K562 (cell line): ENCODE measurements at regions not wholly inside any gene's neighbourhood (a gene's known extent, or its start where the extent isn't known, plus 50 kb on each side); places are given as distances from the start of the nearest gene placed in this dataset.

Experiments
- ATAC-seq: fragments of 200-7000 bp; cut with Tn5 transposase; 3 replicates; pipeline ENCODE4 v1.9.1; 2020; ENCODE audit warnings: moderate library complexity
- BruUV-seq: library from RNA; stranded (reverse); fragments of 400-500 nt; replicated peaks from 2 replicates; lab custom pipeline; 2021; lab: Mats Ljungman, UMichigan
- CTCF ChIA-PET: fragments of 300-600 bp; formaldehyde crosslinking; extraction: SDS; loops from one replicate; lab custom pipeline; 2021; ENCODE audit warnings: low intra/inter-chr PET ratio; lab: Yijun Ruan, JAX
- POLR2A ChIA-PET: fragments of 300-600, 350-650 bp; sonication (Branson Sonifier 250); formaldehyde crosslinking; extraction: SDS; loops from one replicate; lab custom pipeline; 2021; ENCODE audit warnings: antibody characterized with exemption, inconsistent platforms; lab: Yijun Ruan, JAX
- DNase-seq, 4 experiments: peaks; one replicate each; pipeline versions ENCODE4 v3.0.0 to v3.0.0-alpha.2; 2011 to 2018; ENCODE audit warnings: low spot score in 3 of 4, mixed read lengths in 3 of 4; ENCODE audit errors: extremely low read depth in 1 of 4
- FAIRE-seq: peaks from 2 replicates; lab custom pipeline; 2011; peaks lifted over from hg19 to GRCh38; lab: Jason Lieb, UNC
- H2AFZ ChIP-seq: 2 replicates; pipeline ENCODE4 v1.6.0; 2011; ENCODE audit warnings: low read depth, low read length, control low read depth, inconsistent platforms
- H3K27ac ChIP-seq: fragments of 200-600 bp; 3 replicates; pipeline ENCODE4 v1.8.0; 2011; ENCODE audit warnings: low read depth, mild to moderate bottlenecking, control low read depth, inconsistent platforms, low read length, moderate library complexity, mixed read lengths; ENCODE audit errors: extremely low read depth
- H3K27me3 ChIP-seq, 2 experiments: fragments of 300-600 bp in 1 of 2; 2 replicates in 1 of 2; 3 replicates in 1 of 2; pipeline versions ENCODE4 v1.6.0 to v1.8.0; 2011; ENCODE audit warnings: inconsistent platforms in 2 of 2, low read length in 2 of 2, mild to moderate bottlenecking in 1 of 2, mixed read lengths in 1 of 2, moderate library complexity in 1 of 2; ENCODE audit not compliant: control insufficient read depth in 2 of 2, insufficient read depth in 2 of 2
- H3K36me3 ChIP-seq: fragments of 300-600 bp; 3 replicates; pipeline ENCODE4 v1.8.0; 2011; ENCODE audit warnings: mild to moderate bottlenecking, low read length, inconsistent platforms; ENCODE audit not compliant: control insufficient read depth, insufficient read depth
- H3K4me1 ChIP-seq, 2 experiments: fragments of 200-600 bp in 1 of 2; replicated peaks in 1 of 2; 2 replicates in 1 of 2; 3 replicates in 1 of 2; pipeline versions ENCODE4 v1.5.1 to v1.8.0; 2011; ENCODE audit warnings: inconsistent platforms in 2 of 2, low read length in 2 of 2, mild to moderate bottlenecking in 1 of 2, mixed read lengths in 1 of 2, moderate library complexity in 1 of 2; ENCODE audit not compliant: control insufficient read depth in 2 of 2, insufficient read depth in 2 of 2
- H3K4me2 ChIP-seq: 2 replicates; pipeline ENCODE4 v1.6.1; 2011; ENCODE audit warnings: low read length, control low read depth, inconsistent platforms, mixed read lengths; ENCODE audit not compliant: insufficient read depth
- H3K4me3 ChIP-seq: fragments of 200-600 bp; sonication (generic), shearing (Covaris generic); 2 replicates; pipeline ENCODE4 v1.5.1; 2016; ENCODE audit warnings: control low read depth, inconsistent platforms
- H3K79me2 ChIP-seq: fragments of 200-600 bp; 3 replicates; pipeline ENCODE4 v1.8.0; 2011; ENCODE audit warnings: low read length, inconsistent platforms; ENCODE audit not compliant: control insufficient read depth, insufficient read depth
- H3K9ac ChIP-seq, 2 experiments: 2 replicates each; pipeline versions ENCODE4 v1.6.0 to v1.6.1; 2011; ENCODE audit warnings: low read depth in 2 of 2, low read length in 2 of 2, control low read depth in 1 of 2, inconsistent platforms in 1 of 2, mild to moderate bottlenecking in 1 of 2, mixed read lengths in 1 of 2; ENCODE audit not compliant: insufficient read depth in 1 of 2
- H3K9me1 ChIP-seq: one replicate; pipeline ENCODE4 v1.6.0; 2011; ENCODE audit warnings: inconsistent platforms, mild to moderate bottlenecking, low read length, moderate library complexity; ENCODE audit not compliant: control insufficient read depth, insufficient read depth
- H3K9me3 ChIP-seq: replicated peaks from 2 replicates; pipeline ENCODE4 v1.5.1; 2011; ENCODE audit warnings: low read depth, low read length, inconsistent platforms; ENCODE audit not compliant: control insufficient read depth, insufficient read depth
- H4K20me1 ChIP-seq: replicated peaks from 2 replicates; pipeline ENCODE4 v1.6.1; 2011; ENCODE audit warnings: low read length, inconsistent platforms, mixed read lengths; ENCODE audit not compliant: control insufficient read depth, insufficient read depth
- ERF ChIP-seq: fragments of 450-650 bp; formaldehyde crosslinking; IDR thresholded peaks from 2 replicates; pipeline ENCODE4 v1.4.0; 2020; ENCODE audit warnings: mild to moderate bottlenecking, mixed read lengths
- HES1 ChIP-seq: fragments of 450-650 bp; IDR thresholded peaks from 2 replicates; pipeline ENCODE4 v1.6.1; 2016; ENCODE audit warnings: low read depth, mild to moderate bottlenecking, moderate library complexity
- WGBS: fragments of 100-300 bp; shearing (Covaris generic); methylation state at CpG from one replicate; pipeline ENCODE4 v1.1.6; 2016; ENCODE audit warnings: low coverage, mixed read lengths; ENCODE audit not compliant: insufficient coverage; ENCODE audit errors: missing lambda C conversion rate; 5-methylcytosine and 5-hydroxymethylcytosine counted together
- in situ Hi-C: fragments of 300-500 bp; cut with MboI; formaldehyde crosslinking; loops from 4 replicates; pipeline ENCODE4 v1.15.0; 2018; ENCODE audit warnings: inconsistent platforms, mixed read lengths
- intact Hi-C: fragments of 100-400 bp; cut with micrococcal nuclease; formaldehyde crosslinking; loops from 2 replicates; pipeline ENCODE4 v1.14.2; 2022

GRCh38 chr1:30445449-30445848 is 277.9 kb downstream of the MATN1 start:
- POLR2A ChIA-PET, result no interaction called here
- H3K79me2 ChIP-seq, result no peaks in the 10 kb centered on the region
- no peak overlapping the region for H3K27ac ChIP-seq
- no peaks in the 10 kb centered on the region for H3K9me1 ChIP-seq
- CTCF ChIA-PET, result no interaction called here
- H3K4me3 ChIP-seq, result no peak overlapping the region
- no peak for ATAC-seq
- BruUV-seq, result no TSS peak
- in situ Hi-C loops, result no loop called here
- no peaks in the 10 kb centered on the region for H3K36me3 ChIP-seq
- H3K9ac ChIP-seq, result no peak overlapping the region
- WGBS, result 1% methylated on average over 10 of the region's 10 CpGs
- TF ChIP-seq ERF (CRISPR knock-in tag), result no peak
- TF ChIP-seq, all 486 proteins: peak for 0
- Histone ChIP-seq H2AFZ (no peak overlapping the region), H4K20me1 (no peaks in the 10 kb centered on the region), H3K27me3 (peaks cover 0 to 15% of the 10 kb centered on the region in 2 experiments; a peak in 2 of 5 replicates), H3K4me2 (no peak overlapping the region), H3K4me1 (no peaks in the 10 kb centered on the region), H3K9me3 (no peaks in the 10 kb centered on the region)
- DNase-seq (no peak), FAIRE-seq (no peak)
- intact Hi-C loops, result no loop called here

- intact Hi-C loops, result no loop called here
- no peak for DNase-seq
- Histone ChIP-seq H3K9me1 (no peaks in the 10 kb centered on the region), H3K36me3 (no peaks in the 10 kb centered on the region), H3K4me1 (no peaks in the 10 kb centered on the region), H3K9me3 (no peaks in the 10 kb centered on the region), H3K79me2 (no peaks in the 10 kb centered on the region), H3K9ac (no peak overlapping the region), H4K20me1 (no peaks in the 10 kb centered on the region), H2AFZ (no peak overlapping the region), H3K27ac (no peak overlapping the region), H3K27me3 (peaks cover 0 to 15% of the 10 kb centered on the region in 2 experiments; a peak in 2 of 5 replicates), H3K4me3 (no peak overlapping the region), H3K4me2 (no peak overlapping the region)
- no peak for FAIRE-seq
- no peak for ATAC-seq
- 0% methylated on average over 2 of the region's 2 CpGs for WGBS
- ChIA-PET POLR2A (no interaction called here), CTCF (no interaction called here)
- no peak for TF ChIP-seq HES1
- in situ Hi-C loops, result no loop called here
- no TSS peak for BruUV-seq
Observed at GRCh38 chr1:30444850-30445249, 278.5 kb downstream of the MATN1 start.
